ENCODE measurements at regions not wholly inside any gene's neighbourhood (a gene's known extent, or its start where the extent isn't known, plus 50 kb on each side); places are given as distances from the start of the nearest gene placed in this dataset.

GRCh38 chr9:87123830-87124229 is 176.5 kb upstream of the GAS1 start:
- no peak for TF ChIP-seq CTCF (IDR thresholded peaks at IDR 0.05; ENCODE audit: unreplicated experiment in 3 of 3)

GRCh38 chr9:87125819-87126218 is 178.5 kb upstream of the GAS1 start:
- no peak for TF ChIP-seq CTCF (IDR thresholded peaks at IDR 0.05; ENCODE audit: unreplicated experiment in 3 of 3)
- H3K27ac Mint-ChIP-seq = peak overlapping the region in 2 of 3 experiments; percentile 30 to 62
- no peaks in the 10 kb centered on the region for H3K27me3 Mint-ChIP-seq (ENCODE audit: low read depth)
- H3K9me3 Mint-ChIP-seq = peaks cover 6% of the 10 kb centered on the region
- no peaks in the 10 kb centered on the region for H3K36me3 Mint-ChIP-seq (ENCODE audit: low read depth)
- no peak overlapping the region for H3K4me3 Mint-ChIP-seq
- peaks cover 56% of the 10 kb centered on the region for H3K4me1 Mint-ChIP-seq

More at GRCh38 chr9:87123830-87124229, 176.5 kb upstream of the GAS1 start:
- Mint-ChIP-seq H3K4me1 (peaks cover 68% of the 10 kb centered on the region), H3K4me3 (no peak overlapping the region), H3K27me3 (ENCODE audit: low read depth) (no peaks in the 10 kb centered on the region), H3K9me3 (no peaks in the 10 kb centered on the region), H3K36me3 (ENCODE audit: low read depth) (no peaks in the 10 kb centered on the region), H3K27ac (peak overlapping the region; percentile 51 to 98 (median 83))

- Mint-ChIP-seq H3K4me3 (no peak overlapping the region), H3K4me1 (peaks cover 43% of the 10 kb centered on the region), H3K27ac (peak overlapping the region; percentile 62 to 88 (median 87)), H3K9me3 (peaks cover 19% of the 10 kb centered on the region), H3K27me3 (ENCODE audit: low read depth) (no peaks in the 10 kb centered on the region), H3K36me3 (ENCODE audit: low read depth) (peaks cover 7% of the 10 kb centered on the region)
- no peak for TF ChIP-seq CTCF (IDR thresholded peaks at IDR 0.05; ENCODE audit: unreplicated experiment in 3 of 3)
These were observed 180.2 kb upstream of the GAS1 start for GRCh38 chr9:87127543-87127942.

- peaks cover 24% of the 10 kb centered on the region for H3K9me3 Mint-ChIP-seq
- peak overlapping the region; percentile 58 to 88 (median 62) for H3K27ac Mint-ChIP-seq
- H3K27me3 Mint-ChIP-seq (ENCODE audit: low read depth) = no peaks in the 10 kb centered on the region
- H3K36me3 Mint-ChIP-seq (ENCODE audit: low read depth) = peaks cover 13% of the 10 kb centered on the region
- no peak for TF ChIP-seq CTCF (IDR thresholded peaks at IDR 0.05; ENCODE audit: unreplicated experiment in 3 of 3)
- H3K4me1 Mint-ChIP-seq = peaks cover 38% of the 10 kb centered on the region
- no peak overlapping the region for H3K4me3 Mint-ChIP-seq
These were observed 180.8 kb upstream of the GAS1 start for GRCh38 chr9:87127978-87128614.

GRCh38 chr9:87128844-87129493 is 181.7 kb upstream of the GAS1 start:
- peaks cover 30% of the 10 kb centered on the region for H3K4me1 Mint-ChIP-seq
- H3K9me3 Mint-ChIP-seq = peaks cover 29% of the 10 kb centered on the region
- TF ChIP-seq CTCF (IDR thresholded peaks at IDR 0.05; ENCODE audit: unreplicated experiment in 3 of 3) = no peak
- H3K4me3 Mint-ChIP-seq = peak overlapping the region in 1 of 3 experiments; percentile 1
- peaks cover 18% of the 10 kb centered on the region for H3K36me3 Mint-ChIP-seq (ENCODE audit: low read depth)
- no peaks in the 10 kb centered on the region for H3K27me3 Mint-ChIP-seq (ENCODE audit: low read depth)
- peak overlapping the region; percentile 62 to 88 (median 79) for H3K27ac Mint-ChIP-seq
